Retinal pigment epithelial cell (primary cell): ENCODE measurements at regions not wholly inside any gene's neighbourhood (a gene's known extent, or its start where the extent isn't known, plus 50 kb on each side); places are given as distances from the start of the nearest gene placed in this dataset.

Source experiments
- DNase-seq: peaks from one replicate; pipeline ENCODE4 v3.0.0-alpha.2; 2010; ENCODE audit warnings: low read depth
- H3K4me3 ChIP-seq: 2 replicates; pipeline ENCODE4 v1.5.1; 2011; ENCODE audit warnings: mild to moderate bottlenecking, low read length, control low read depth, moderate library complexity
- CTCF ChIP-seq: conservative IDR thresholded peaks from 2 replicates; pipeline ENCODE4 v1.5.1; 2011; ENCODE audit warnings: low read depth, low read length, control low read depth, inconsistent platforms

- DNase-seq, result no peak
- no peak for TF ChIP-seq CTCF
- H3K4me3 ChIP-seq, result no peak overlapping the region
These were observed 265.8 kb upstream of the TAC1 start for GRCh38 chr7:97466071-97466470.

GRCh38 chr7:97466999-97467740 is 264.7 kb upstream of the TAC1 start:
- TF ChIP-seq CTCF, result no peak
- no peak for DNase-seq
- H3K4me3 ChIP-seq, result no peak overlapping the region

GRCh38 chr7:97468493-97468892 is 263.4 kb upstream of the TAC1 start:
- no peak for TF ChIP-seq CTCF
- DNase-seq, result no peak
- no peak overlapping the region for H3K4me3 ChIP-seq

- DNase-seq, result no peak
- no peak overlapping the region for H3K4me3 ChIP-seq
- TF ChIP-seq CTCF, result no peak
These were observed 261.2 kb upstream of the TAC1 start for GRCh38 chr7:97470726-97471125.

- no peak overlapping the region for H3K4me3 ChIP-seq
- no peak for DNase-seq
These were observed 260.4 kb upstream of the TAC1 start for GRCh38 chr7:97471491-97471890.

GRCh38 chr7:97479740-97480290 is 252.1 kb upstream of the TAC1 start:
- no peak overlapping the region for H3K4me3 ChIP-seq
- TF ChIP-seq CTCF, result no peak
- DNase-seq, result no peak

More at GRCh38 chr7:97471491-97471890, 260.4 kb upstream of the TAC1 start:
- no peak for TF ChIP-seq CTCF

GRCh38 chr7:97480772-97481390 is 251.0 kb upstream of the TAC1 start:
- DNase-seq, result no peak
- TF ChIP-seq CTCF, result no peak
- no peak overlapping the region for H3K4me3 ChIP-seq
